22Rv1 (cell line): ENCODE measurements at regions not wholly inside any gene's neighbourhood (a gene's known extent, or its start where the extent isn't known, plus 50 kb on each side); places are given as distances from the start of the nearest gene placed in this dataset.
"Not testable (repeated sequence)": the region's sequence is repeated elsewhere in the genome, so short reads cannot be mapped to it uniquely, and the experiment has no call there.

ENCODE experiments used
- H3K27ac ChIP-seq: fragments of 450-650 bp; 2 replicates; pipeline ENCODE4 v1.5.1; 2017
- CTCF ChIP-seq: fragments of 450-650 bp; IDR thresholded peaks from 2 replicates; pipeline ENCODE4 v1.5.1; 2017; ENCODE audit warnings: mild to moderate bottlenecking
- ZFX ChIP-seq: fragments of 450-650 bp; IDR thresholded peaks from 2 replicates; pipeline ENCODE4 v1.6.1; 2017; ENCODE audit warnings: antibody characterized with exemption, borderline replicate concordance

GRCh38 chr13:44678197-44678596 is 102.1 kb upstream of the TSC22D1 start:
- H3K27ac ChIP-seq, result no peak overlapping the region
- TF ChIP-seq ZFX (no peak), CTCF (no peak)

GRCh38 chr13:44676534-44676933 is 100.4 kb upstream of the TSC22D1 start:
- no peak overlapping the region for H3K27ac ChIP-seq
- TF ChIP-seq CTCF, result no peak

- H3K27ac ChIP-seq, result no peak overlapping the region
- no peak for TF ChIP-seq CTCF
- TF ChIP-seq ZFX, result no peak
Observed at GRCh38 chr13:44669534-44669933, 93.4 kb upstream of the TSC22D1 start.

- TF ChIP-seq ZFX (no peak), CTCF (no peak)
- no peak overlapping the region for H3K27ac ChIP-seq
Observed at GRCh38 chr13:44668688-44669087, 92.6 kb upstream of the TSC22D1 start.

GRCh38 chr13:44667943-44668342 is 91.8 kb upstream of the TSC22D1 start:
- no peak overlapping the region for H3K27ac ChIP-seq
- TF ChIP-seq ZFX (no peak), CTCF (no peak)

- H3K27ac ChIP-seq, result not testable (repeated sequence)
Observed at GRCh38 chr13:44666538-44666937, 90.4 kb upstream of the TSC22D1 start.

GRCh38 chr13:44664308-44664707 is 88.2 kb upstream of the TSC22D1 start:
- H3K27ac ChIP-seq, result no peak overlapping the region
- TF ChIP-seq CTCF (no peak), ZFX (no peak)

- H3K27ac ChIP-seq, result no peak overlapping the region
- TF ChIP-seq ZFX (no peak), CTCF (no peak)
Observed at GRCh38 chr13:44662515-44662914, 86.4 kb upstream of the TSC22D1 start.
